ENCODE measurements at regions not wholly inside any gene's neighbourhood (a gene's known extent, or its start where the extent isn't known, plus 50 kb on each side); places are given as distances from the start of the nearest gene placed in this dataset.
"Not testable (repeated sequence)": the region's sequence is repeated elsewhere in the genome, so short reads cannot be mapped to it uniquely, and the experiment has no call there.

DNA sequence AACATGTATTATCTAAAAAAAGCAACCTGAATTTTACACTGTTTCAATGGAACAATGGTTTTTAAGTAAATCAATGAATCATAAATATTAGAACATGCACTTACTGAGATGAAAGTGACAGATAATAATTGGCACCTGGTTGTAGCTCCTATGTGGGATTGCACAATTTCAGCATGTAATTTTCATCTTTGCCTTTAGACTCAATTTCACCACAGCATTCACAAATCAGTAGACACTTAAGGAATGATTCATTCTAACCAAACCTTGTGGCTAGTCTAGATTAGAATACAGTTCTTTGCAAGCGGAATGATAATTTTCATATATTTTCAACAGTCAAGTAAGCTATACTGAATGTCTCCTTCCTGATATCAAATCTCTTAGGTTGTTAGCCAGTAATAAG is 853.4 kb downstream of the KCNT2 start:
- DNase-seq (ENCODE audit: low spot score), result no peak

- DNase-seq (ENCODE audit: low spot score), result no peak
These were observed 853.9 kb downstream of the KCNT2 start for GRCh38 chr1:195754303-195754702.

DNA sequence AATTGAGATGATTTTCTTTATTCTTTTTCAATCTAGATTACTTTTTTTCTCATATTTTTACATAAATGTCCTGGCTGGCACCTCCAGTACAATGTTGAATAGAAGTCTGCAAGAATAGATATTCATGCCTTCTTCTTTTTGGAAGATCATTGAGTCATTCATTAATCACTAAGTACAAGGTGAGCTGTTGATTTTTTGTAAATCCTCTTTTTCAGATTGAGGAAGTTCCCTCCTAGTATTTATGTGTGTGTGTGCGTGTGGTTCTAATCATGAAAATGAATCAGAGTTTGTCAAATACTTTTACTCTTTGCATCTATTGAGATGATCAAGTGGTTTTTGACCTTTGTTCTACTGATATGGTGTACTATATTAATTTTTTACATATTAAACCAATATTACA is 859.3 kb downstream of the KCNT2 start:
- no peak for DNase-seq (ENCODE audit: low spot score)

GRCh38 chr1:195745189-195746010 is 862.8 kb downstream of the KCNT2 start:
- no peak for DNase-seq (ENCODE audit: low spot score)

DNA sequence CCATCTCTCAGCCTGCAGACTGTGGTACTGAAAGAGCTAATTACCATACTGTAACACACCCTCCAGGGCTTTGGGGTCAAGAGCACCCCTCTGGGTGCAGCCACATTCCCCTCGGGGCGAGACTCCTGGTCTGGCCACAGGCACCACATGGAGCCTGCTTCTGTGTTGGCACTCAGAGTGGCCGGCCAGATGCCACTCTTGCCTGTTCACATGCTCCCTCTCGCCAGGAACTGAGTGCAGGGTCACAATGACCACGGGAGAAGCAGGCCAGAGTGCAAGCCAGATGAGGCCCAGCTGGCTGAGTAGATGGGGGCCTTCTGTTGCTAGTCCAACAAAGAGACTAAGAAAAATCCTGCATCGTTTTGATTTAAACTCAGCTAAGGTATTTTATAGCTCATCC is 864.0 kb downstream of the KCNT2 start:
- no peak for DNase-seq (ENCODE audit: low spot score)

DNA sequence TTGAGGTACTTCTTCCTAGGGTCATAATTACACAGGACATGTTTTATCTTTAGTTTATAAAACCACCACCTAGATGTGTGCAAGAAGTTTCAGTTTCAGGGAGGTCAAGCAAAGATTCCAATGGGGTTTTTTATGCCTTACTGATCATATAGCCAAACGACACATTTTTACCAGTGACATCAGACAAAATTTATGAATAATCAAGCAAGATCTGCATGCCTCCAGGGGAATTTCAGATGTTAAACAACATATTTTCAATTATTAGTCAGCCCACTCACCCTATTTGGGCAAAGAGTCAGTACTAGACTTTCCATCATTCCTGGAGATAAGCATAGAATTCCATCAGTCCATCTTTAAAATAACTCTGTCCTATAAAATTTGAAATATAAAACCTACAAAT is 867.4 kb downstream of the KCNT2 start:
- DNase-seq (ENCODE audit: low spot score), result no peak

- no peak for DNase-seq (ENCODE audit: low spot score)
These were observed 869.1 kb downstream of the KCNT2 start for GRCh38 chr1:195738966-195739650.

DNA sequence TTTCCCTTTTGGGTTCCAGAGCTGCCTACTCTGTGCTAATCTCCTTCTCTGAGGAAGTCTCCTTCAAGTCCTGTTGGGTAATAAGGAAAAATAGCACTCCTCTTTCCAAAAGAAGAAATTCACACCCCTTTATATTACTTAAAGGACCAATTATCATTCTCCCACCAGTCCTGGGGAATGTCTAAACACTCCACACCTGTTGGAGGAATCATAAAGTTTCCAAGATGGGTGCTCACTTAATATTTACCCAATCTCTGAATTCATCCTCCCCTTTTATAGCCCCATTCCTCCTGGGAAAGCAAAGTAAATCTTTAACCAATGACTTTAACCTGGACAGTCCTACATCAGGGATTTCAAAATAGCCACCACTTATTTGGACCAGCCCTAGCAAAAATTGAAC is 873.1 kb downstream of the KCNT2 start:
- DNase-seq (ENCODE audit: low spot score), result no peak

- DNase-seq (ENCODE audit: low spot score), result no peak
These were observed 874.4 kb downstream of the KCNT2 start for GRCh38 chr1:195733826-195734225.

- DNase-seq (ENCODE audit: low spot score), result no peak
These were observed 874.8 kb downstream of the KCNT2 start for GRCh38 chr1:195733408-195733807.

- DNase-seq (ENCODE audit: low spot score), result no peak
These were observed 876.9 kb downstream of the KCNT2 start for GRCh38 chr1:195731385-195731784.

GRCh38 chr1:195723796-195724194 is 884.4 kb downstream of the KCNT2 start:
- DNase-seq (ENCODE audit: low spot score), result no peak

GRCh38 chr1:195722852-195723795 is 885.1 kb downstream of the KCNT2 start:
- not testable (repeated sequence) for DNase-seq (ENCODE audit: low spot score)

DNA sequence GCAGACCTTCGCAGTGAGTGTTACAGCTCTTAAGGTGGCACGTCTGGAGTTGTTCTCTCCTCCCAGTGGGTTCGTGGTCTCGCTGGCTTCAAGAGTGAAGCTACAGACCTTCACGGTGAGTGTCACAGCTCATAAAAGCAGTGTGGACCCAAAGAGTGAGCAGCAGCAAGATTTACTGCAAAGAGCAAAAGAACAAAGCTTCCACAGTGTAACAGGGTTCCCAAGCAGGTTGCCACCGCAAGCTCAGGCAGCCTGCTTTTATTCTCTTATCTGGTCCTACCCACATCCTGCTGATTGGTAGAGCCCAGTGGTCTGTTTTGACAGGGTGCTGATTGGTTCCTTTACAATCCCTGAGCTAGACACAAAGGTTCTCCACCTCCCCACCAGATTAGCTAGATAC is 886.1 kb downstream of the KCNT2 start:
- not testable (repeated sequence) for DNase-seq (ENCODE audit: low spot score)

GRCh38 chr1:195721210-195721971 is 886.8 kb downstream of the KCNT2 start:
- DNase-seq (ENCODE audit: low spot score), result no peak

DNA sequence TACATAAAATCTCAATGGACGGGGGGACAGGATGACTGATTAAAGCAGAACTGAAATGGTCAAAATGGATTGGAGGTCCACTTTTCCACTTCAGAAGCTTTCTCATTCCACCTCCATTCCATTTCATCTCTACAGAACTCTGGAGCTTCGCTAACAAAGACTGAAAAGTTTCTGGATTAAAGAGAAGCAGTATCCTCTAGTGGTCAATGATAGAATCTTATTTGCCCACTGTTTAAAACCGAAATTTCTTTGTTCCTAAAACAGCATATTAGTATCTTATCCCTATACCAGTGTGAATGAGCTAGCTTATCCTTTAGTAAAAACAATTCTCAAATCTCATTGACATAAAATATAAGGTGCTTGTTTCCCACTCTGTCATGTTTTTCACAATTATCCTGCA is 890.6 kb downstream of the KCNT2 start:
- DNase-seq (ENCODE audit: low spot score), result no peak

- no peak for DNase-seq (ENCODE audit: low spot score)
These were observed 892.6 kb downstream of the KCNT2 start for GRCh38 chr1:195715652-195716051.

- DNase-seq (ENCODE audit: low spot score), result no peak
These were observed 894.0 kb downstream of the KCNT2 start for GRCh38 chr1:195714248-195714647.

GRCh38 chr1:195709821-195710220 is 898.4 kb downstream of the KCNT2 start:
- no peak for DNase-seq (ENCODE audit: low spot score)

- DNase-seq (ENCODE audit: low spot score), result no peak
These were observed 904.2 kb downstream of the KCNT2 start for GRCh38 chr1:195704028-195704427.

DNA sequence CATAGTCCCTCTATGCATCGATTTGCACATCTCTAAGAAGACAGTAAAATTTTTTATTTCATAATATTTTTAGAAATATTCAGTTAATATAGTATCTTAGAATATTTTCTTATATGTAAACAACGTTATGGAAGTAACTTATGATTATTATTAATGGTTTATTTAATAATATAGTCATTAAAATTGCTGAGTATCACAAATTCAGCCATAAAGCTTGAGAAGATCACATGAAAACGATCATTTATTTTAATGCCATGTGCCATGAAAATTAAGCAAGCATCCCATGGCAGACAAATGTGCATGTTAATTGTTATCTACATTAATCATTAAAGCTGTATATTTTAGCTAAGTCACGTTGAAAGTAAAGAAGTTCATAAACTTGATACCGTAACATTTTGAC is 907.1 kb downstream of the KCNT2 start:
- DNase-seq (ENCODE audit: low spot score), result no peak

DNA sequence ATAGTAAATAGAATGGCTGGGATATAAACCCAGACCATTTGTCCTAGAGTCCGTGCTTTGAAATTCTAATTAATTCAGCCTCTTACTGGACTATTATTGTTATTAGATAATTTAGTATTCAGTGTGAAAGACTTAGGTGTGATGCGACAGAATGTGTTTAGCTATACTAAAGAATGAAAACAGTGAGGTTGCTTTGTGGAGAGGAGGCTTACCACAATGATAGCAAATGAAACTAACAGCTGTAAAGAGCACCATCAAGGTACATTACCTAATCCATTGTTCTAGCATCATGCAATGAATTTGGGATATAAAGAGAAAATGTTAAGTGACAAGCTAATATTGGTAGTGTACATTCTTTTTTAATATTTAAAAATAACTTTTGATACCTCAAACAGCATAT is 911.1 kb downstream of the KCNT2 start:
- DNase-seq (ENCODE audit: low spot score), result no peak
